HUES48 (cell line): ENCODE measurements at regions not wholly inside any gene's neighbourhood (a gene's known extent, or its start where the extent isn't known, plus 50 kb on each side); places are given as distances from the start of the nearest gene placed in this dataset.

ENCODE experiments used
- H3K27ac ChIP-seq: one replicate; pipeline ENCODE4 v1.7.0; 2013; ENCODE audit warnings: low read depth, low read length, inconsistent platforms
- H3K27me3 ChIP-seq: 2 replicates; pipeline ENCODE4 v1.6.1; 2013; ENCODE audit warnings: mild to moderate bottlenecking, low read length; ENCODE audit not compliant: control insufficient read depth, insufficient read depth
- H3K36me3 ChIP-seq: 2 replicates; pipeline ENCODE4 v1.6.1; 2013; ENCODE audit warnings: low read length; ENCODE audit not compliant: control insufficient read depth, insufficient read depth
- H3K4me1 ChIP-seq: 2 replicates; pipeline ENCODE4 v1.6.1; 2013; ENCODE audit warnings: mild to moderate bottlenecking, low read length; ENCODE audit not compliant: control insufficient read depth, insufficient read depth
- H3K4me3 ChIP-seq: 2 replicates; pipeline ENCODE4 v1.5.1; 2013; ENCODE audit warnings: mild to moderate bottlenecking, low read depth, low read length
- H3K9ac ChIP-seq: 2 replicates; pipeline ENCODE4 v1.6.1; 2013; ENCODE audit warnings: mild to moderate bottlenecking, low read depth, low read length, moderate library complexity
- H3K9me3 ChIP-seq: 2 replicates; pipeline ENCODE4 v1.6.1; 2013; ENCODE audit warnings: low read length; ENCODE audit not compliant: control insufficient read depth, insufficient read depth

GRCh38 chr12:28937196-28937595 lies 211.9 kb upstream of the FAR2 start:
- no peaks in the 10 kb centered on the region for H3K9me3 ChIP-seq
- H3K9ac ChIP-seq = no peak overlapping the region
- H3K27ac ChIP-seq = no peak overlapping the region
- no peaks in the 10 kb centered on the region for H3K36me3 ChIP-seq
- no peaks in the 10 kb centered on the region for H3K27me3 ChIP-seq
- H3K4me1 ChIP-seq = no peaks in the 10 kb centered on the region
- no peak overlapping the region for H3K4me3 ChIP-seq

DNA sequence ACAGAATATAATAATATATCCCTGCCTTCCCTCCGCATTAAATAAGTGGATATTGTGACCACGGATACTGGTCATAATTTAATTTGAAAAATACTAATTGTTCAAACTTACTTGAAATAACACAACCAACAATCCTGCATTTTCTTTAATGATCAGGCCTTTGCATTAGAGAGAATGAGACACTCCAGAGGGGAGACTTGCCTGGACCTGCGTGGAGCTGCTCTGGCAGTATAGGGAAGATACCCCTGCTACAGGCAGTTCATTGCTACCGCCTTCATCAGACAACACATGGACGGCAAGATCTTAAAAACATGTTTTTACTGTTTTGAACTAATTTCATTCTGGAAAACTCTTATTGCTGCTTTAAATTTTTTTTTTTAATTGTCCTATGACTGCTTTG lies 211.0 kb upstream of the FAR2 start:
- H3K27ac ChIP-seq = no peak overlapping the region
- no peaks in the 10 kb centered on the region for H3K36me3 ChIP-seq

DNA sequence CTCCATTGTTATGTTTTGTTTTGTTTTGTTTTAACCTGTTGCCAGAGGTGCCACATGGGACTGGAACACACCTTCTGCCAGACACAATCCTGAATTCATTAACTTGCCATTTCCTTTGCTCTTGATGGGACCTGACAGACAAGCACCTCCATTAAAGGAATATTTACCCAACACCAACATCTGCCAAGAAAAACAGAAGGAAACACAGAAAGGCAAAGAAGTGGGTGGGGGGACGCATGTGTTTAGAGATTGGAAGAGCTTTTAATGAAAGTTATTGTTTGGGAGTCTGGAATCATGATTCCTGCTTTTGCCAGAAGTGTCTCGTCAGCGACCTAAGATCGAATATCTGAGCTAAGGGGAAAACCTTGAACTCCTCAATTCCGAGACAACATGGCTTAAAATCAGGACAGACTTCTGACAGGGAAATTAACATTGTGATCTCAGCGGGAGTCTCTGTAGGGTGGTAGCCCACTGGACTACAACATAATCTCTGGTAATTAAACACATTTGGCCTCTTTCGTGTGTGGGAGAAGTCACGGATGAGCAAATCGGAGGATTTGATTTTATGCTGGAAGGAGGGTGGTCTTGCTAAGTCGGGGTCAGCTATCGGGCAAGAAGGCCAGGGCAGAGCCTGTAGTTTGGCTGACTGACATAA lies 210.4 kb upstream of the FAR2 start:
- no peaks in the 10 kb centered on the region for H3K4me1 ChIP-seq
- H3K36me3 ChIP-seq = no peaks in the 10 kb centered on the region
- no peak overlapping the region for H3K27ac ChIP-seq
- no peaks in the 10 kb centered on the region for H3K9me3 ChIP-seq
- no peak overlapping the region for H3K9ac ChIP-seq
- H3K4me3 ChIP-seq = no peak overlapping the region
- no peaks in the 10 kb centered on the region for H3K27me3 ChIP-seq

More for the DNA sequence above, 211.0 kb upstream of the FAR2 start:
- Histone ChIP-seq H3K9ac (no peak overlapping the region), H3K27me3 (no peaks in the 10 kb centered on the region), H3K9me3 (no peaks in the 10 kb centered on the region), H3K4me3 (no peak overlapping the region), H3K4me1 (no peaks in the 10 kb centered on the region)

GRCh38 chr12:28939427-28939826 lies 209.7 kb upstream of the FAR2 start:
- Histone ChIP-seq H3K9ac (no peak overlapping the region), H3K4me1 (no peaks in the 10 kb centered on the region), H3K4me3 (no peak overlapping the region), H3K36me3 (no peaks in the 10 kb centered on the region), H3K9me3 (no peaks in the 10 kb centered on the region), H3K27ac (no peak overlapping the region), H3K27me3 (no peaks in the 10 kb centered on the region)

- H3K9me3 ChIP-seq = no peaks in the 10 kb centered on the region
- H3K4me1 ChIP-seq = no peaks in the 10 kb centered on the region
- no peak overlapping the region for H3K27ac ChIP-seq
- H3K36me3 ChIP-seq = no peaks in the 10 kb centered on the region
- H3K4me3 ChIP-seq = no peak overlapping the region
- H3K27me3 ChIP-seq = no peaks in the 10 kb centered on the region
- no peak overlapping the region for H3K9ac ChIP-seq
These were observed 207.8 kb upstream of the FAR2 start for GRCh38 chr12:28941248-28941647.

DNA sequence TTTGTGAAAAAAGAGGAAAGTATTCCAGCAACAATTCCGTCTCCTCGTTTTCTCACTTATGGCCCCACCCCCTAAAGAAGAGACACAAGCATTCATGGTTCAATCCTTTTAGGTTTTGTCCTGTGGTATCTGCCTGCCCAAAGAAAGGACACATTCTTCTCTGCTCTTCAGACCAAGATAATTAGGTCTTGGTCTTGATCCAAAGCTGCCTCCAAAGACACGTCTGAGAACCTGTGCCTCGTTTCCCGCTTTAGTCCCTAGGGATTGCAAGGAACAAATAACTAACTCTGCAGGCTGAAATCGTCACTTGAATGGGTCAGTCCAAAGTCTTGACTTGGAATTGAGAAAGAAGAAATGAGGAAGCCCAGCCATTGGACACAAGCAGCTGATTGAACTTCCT lies 202.7 kb upstream of the FAR2 start:
- H3K27ac ChIP-seq = no peak overlapping the region
- H3K27me3 ChIP-seq = no peaks in the 10 kb centered on the region
- no peaks in the 10 kb centered on the region for H3K9me3 ChIP-seq
- H3K36me3 ChIP-seq = no peaks in the 10 kb centered on the region
- no peak overlapping the region for H3K9ac ChIP-seq
- H3K4me3 ChIP-seq = no peak overlapping the region
- no peaks in the 10 kb centered on the region for H3K4me1 ChIP-seq

GRCh38 chr12:28948685-28949084 lies 200.4 kb upstream of the FAR2 start:
- H3K4me3 ChIP-seq = no peak overlapping the region
- H3K9ac ChIP-seq = no peak overlapping the region
- H3K4me1 ChIP-seq = peaks cover 2% of the 10 kb centered on the region; the same call in 1 of the 2 replicates
- H3K36me3 ChIP-seq = no peaks in the 10 kb centered on the region
- no peaks in the 10 kb centered on the region for H3K27me3 ChIP-seq
- H3K9me3 ChIP-seq = no peaks in the 10 kb centered on the region
- no peak overlapping the region for H3K27ac ChIP-seq

DNA sequence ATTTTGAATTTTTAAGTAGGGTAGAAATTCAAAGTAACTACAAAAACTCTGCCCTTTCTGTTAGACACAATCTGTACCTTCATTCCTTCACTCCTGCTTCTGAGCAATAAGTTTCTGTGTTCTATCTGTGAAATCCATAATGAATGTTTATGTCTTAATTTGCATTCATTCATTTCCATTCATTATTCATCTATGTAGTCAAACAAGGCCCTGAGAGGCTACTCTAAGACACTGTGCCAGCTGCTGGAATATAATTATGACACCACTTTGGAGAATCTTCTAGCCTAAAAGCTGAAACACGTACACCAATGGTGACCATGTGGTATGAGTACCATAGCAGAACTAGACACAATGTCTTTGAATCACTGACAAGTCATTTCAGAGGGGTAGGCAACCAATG lies 199.9 kb upstream of the FAR2 start:
- no peaks in the 10 kb centered on the region for H3K9me3 ChIP-seq
- no peak overlapping the region for H3K27ac ChIP-seq
- H3K9ac ChIP-seq = no peak overlapping the region
- no peak overlapping the region for H3K4me3 ChIP-seq
- no peaks in the 10 kb centered on the region for H3K36me3 ChIP-seq
- H3K4me1 ChIP-seq = peaks cover 7% of the 10 kb centered on the region; the same call in 1 of the 2 replicates
- H3K27me3 ChIP-seq = no peaks in the 10 kb centered on the region

GRCh38 chr12:28950049-28950448 lies 199.0 kb upstream of the FAR2 start:
- H3K4me3 ChIP-seq = no peak overlapping the region
- H3K36me3 ChIP-seq = no peaks in the 10 kb centered on the region
- no peak overlapping the region for H3K9ac ChIP-seq
- no peak overlapping the region for H3K27ac ChIP-seq
- H3K27me3 ChIP-seq = no peaks in the 10 kb centered on the region
- peaks cover 15% of the 10 kb centered on the region for H3K4me1 ChIP-seq
- no peaks in the 10 kb centered on the region for H3K9me3 ChIP-seq

DNA sequence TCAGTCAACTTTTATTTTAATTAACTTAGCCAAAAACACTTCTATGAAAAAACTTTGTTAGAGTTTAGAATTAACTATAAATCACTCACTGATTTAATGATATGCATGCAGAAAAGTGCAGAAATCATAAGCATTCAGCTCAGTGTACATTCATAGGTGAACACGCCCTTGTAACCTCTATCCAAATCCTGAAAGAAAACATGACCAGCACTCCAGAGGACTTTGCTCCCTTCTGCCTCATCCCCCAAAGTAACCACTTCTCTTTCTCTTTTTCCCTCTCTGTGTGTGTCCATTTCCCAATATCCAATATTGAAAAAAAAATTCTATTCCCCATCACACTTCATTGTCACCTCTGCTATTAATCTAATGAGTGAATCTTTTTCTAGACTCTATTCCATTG lies 197.1 kb upstream of the FAR2 start:
- Histone ChIP-seq H3K4me3 (no peak overlapping the region), H3K4me1 (peaks cover 26% of the 10 kb centered on the region), H3K9ac (no peak overlapping the region), H3K36me3 (no peaks in the 10 kb centered on the region), H3K9me3 (no peaks in the 10 kb centered on the region), H3K27me3 (no peaks in the 10 kb centered on the region), H3K27ac (no peak overlapping the region)

DNA sequence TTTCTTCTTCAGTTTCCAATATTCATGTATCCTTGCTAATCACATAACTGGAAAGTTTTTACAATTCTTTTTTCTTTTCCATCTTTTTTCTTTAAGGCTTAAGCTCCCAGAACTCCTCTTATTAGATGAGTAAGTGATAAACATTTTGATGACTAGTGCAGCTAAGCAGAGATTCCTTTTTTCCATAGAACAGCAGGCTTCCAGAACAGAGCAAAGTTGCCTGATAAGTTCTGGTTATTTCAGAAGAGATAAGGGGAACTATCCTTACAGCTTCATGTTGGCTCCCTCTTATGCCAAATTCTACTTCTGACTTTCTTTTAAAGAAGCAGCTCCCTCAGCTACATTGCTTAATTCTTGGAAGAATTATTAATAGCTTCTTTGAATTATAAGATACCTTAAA lies 194.7 kb upstream of the FAR2 start:
- H3K36me3 ChIP-seq = no peaks in the 10 kb centered on the region
- peaks cover 26% of the 10 kb centered on the region for H3K4me1 ChIP-seq
- H3K9me3 ChIP-seq = no peaks in the 10 kb centered on the region
- H3K9ac ChIP-seq = no peak overlapping the region
- H3K27me3 ChIP-seq = no peaks in the 10 kb centered on the region
- H3K27ac ChIP-seq = no peak overlapping the region
- H3K4me3 ChIP-seq = no peak overlapping the region
